Gastroesophageal sphincter (tissue), 4 donors: ENCODE measurements at regions not wholly inside any gene's neighbourhood (a gene's known extent, or its start where the extent isn't known, plus 50 kb on each side); places are given as distances from the start of the nearest gene placed in this dataset.

Experiments used
- ATAC-seq: fragments of 150-250 bp; one replicate; pipeline ENCODE4 v1.9.1; 2016; ENCODE audit warnings: mild to moderate bottlenecking, moderate library complexity
- H3K27ac ChIP-seq, 4 donors: fragments of 200-600 bp; sonication (generic) in 3 of 4; 1 replicate in 3 of 4; 2 replicates in 1 of 4; pipeline ENCODE4 v1.5.1; 2016 to 2019
- H3K27me3 ChIP-seq: fragments of 200-600 bp; sonication (generic); one replicate; pipeline ENCODE4 v1.5.1; 2019
- H3K36me3 ChIP-seq, 2 donors: fragments of 200-600 bp; sonication (generic); one replicate each; pipeline ENCODE4 v1.5.1; 2019; ENCODE audit warnings: control low read depth in 1 of 2
- H3K4me1 ChIP-seq, 3 donors: fragments of 200-600 bp; sonication (generic); 1 replicate in 2 of 3; 2 replicates in 1 of 3; pipeline ENCODE4 v1.5.1; 2016 to 2019; ENCODE audit warnings: control low read depth in 2 of 3
- H3K4me3 ChIP-seq, 2 donors: fragments of 200-600 bp; sonication (generic); one replicate each; pipeline ENCODE4 v1.5.1; 2019; ENCODE audit warnings: mild to moderate bottlenecking in 1 of 2, moderate library complexity in 1 of 2
- H3K9me3 ChIP-seq, 3 donors: fragments of 200-600 bp; sonication (generic); one replicate each; pipeline ENCODE4 v1.5.1; 2017 to 2019; ENCODE audit warnings: control low read depth in 2 of 3
- CTCF ChIP-seq, 4 experiments: fragments of 200-600 bp in 2 of 4; fragments of 450-650 bp in 2 of 4; sonication (generic) in 1 of 4; IDR thresholded peaks; one replicate each; pipeline ENCODE4 v1.5.1; 2017 to 2019; ENCODE audit warnings: antibody characterized with exemption in 4 of 4, mild to moderate bottlenecking in 2 of 4, moderate library complexity in 2 of 4
- EP300 ChIP-seq: sonication (generic); formaldehyde crosslinking; IDR thresholded peaks from one replicate; pipeline ENCODE4 v1.6.1; 2017; ENCODE audit warnings: antibody characterized with exemption, mild to moderate bottlenecking
- POLR2A ChIP-seq, 2 donors: fragments of 450-650 bp; IDR thresholded peaks; one replicate each; pipeline ENCODE4 v1.6.1; 2017; ENCODE audit warnings: antibody characterized with exemption in 2 of 2, mild to moderate bottlenecking in 2 of 2, moderate library complexity in 1 of 2
- POLR2AphosphoS5 ChIP-seq: sonication (generic); formaldehyde crosslinking; IDR thresholded peaks from one replicate; pipeline ENCODE4 v1.6.1; 2017; ENCODE audit warnings: antibody characterized with exemption
- WGBS, 2 donors: methylation state at CpG; one replicate each; pipeline ENCODE4 v1.1.5; 2018; ENCODE audit warnings: low coverage in 1 of 2; 5-methylcytosine and 5-hydroxymethylcytosine counted together

GRCh38 chr9:107717529-107718314 is 228.2 kb upstream of the KLF4 start:
- Histone ChIP-seq H3K4me1 (no peaks in the 10 kb centered on the region), H3K36me3 (no peaks in the 10 kb centered on the region), H3K27ac (no peak overlapping the region), H3K4me3 (no peak overlapping the region), H3K27me3 (no peaks in the 10 kb centered on the region), H3K9me3 (no peaks in the 10 kb centered on the region)
- ATAC-seq: no peak
- no peak for TF ChIP-seq EP300
- TF ChIP-seq POLR2AphosphoS5: no peak
- no peak for TF ChIP-seq CTCF (IDR thresholded peaks at IDR 0.05)
- TF ChIP-seq POLR2A (IDR thresholded peaks at IDR 0.05): no peak
- WGBS, 2 donors: 91 to 92% methylated on average over 8 to 9 of the region's 9 CpGs

GRCh38 chr9:107715740-107716139 is 226.2 kb upstream of the KLF4 start:
- Histone ChIP-seq H3K27ac (no peak overlapping the region), H3K4me1 (no peaks in the 10 kb centered on the region), H3K4me3 (no peak overlapping the region), H3K27me3 (no peaks in the 10 kb centered on the region), H3K9me3 (no peaks in the 10 kb centered on the region), H3K36me3 (no peaks in the 10 kb centered on the region)
- WGBS, 2 donors: 54 to 100% methylated on average over 1 to 3 of the region's 4 CpGs
- no peak for ATAC-seq
- TF ChIP-seq POLR2AphosphoS5: no peak
- no peak for TF ChIP-seq EP300
- no peak for TF ChIP-seq CTCF (IDR thresholded peaks at IDR 0.05)
- no peak for TF ChIP-seq POLR2A (IDR thresholded peaks at IDR 0.05)

GRCh38 chr9:107713470-107713869 is 223.9 kb upstream of the KLF4 start:
- 93 to 100% methylated on average over 2 of the region's 4 CpGs for WGBS, 2 donors

GRCh38 chr9:107712390-107712789 is 222.8 kb upstream of the KLF4 start:
- H3K27ac ChIP-seq: no peak overlapping the region
- H3K27me3 ChIP-seq: no peaks in the 10 kb centered on the region
- H3K36me3 ChIP-seq: no peaks in the 10 kb centered on the region
- H3K4me3 ChIP-seq: no peak overlapping the region
- ATAC-seq: no peak
- H3K4me1 ChIP-seq: no peaks in the 10 kb centered on the region
- no peak for TF ChIP-seq POLR2A (IDR thresholded peaks at IDR 0.05)
- TF ChIP-seq POLR2AphosphoS5: no peak
- no peak for TF ChIP-seq CTCF (IDR thresholded peaks at IDR 0.05)
- no peak for TF ChIP-seq EP300
- WGBS, 2 donors: 75 to 83% methylated on average over 3 of the region's 3 CpGs
- no peaks in the 10 kb centered on the region for H3K9me3 ChIP-seq

More at GRCh38 chr9:107713470-107713869, 223.9 kb upstream of the KLF4 start:
- H3K36me3 ChIP-seq: no peaks in the 10 kb centered on the region
- no peak for ATAC-seq
- no peak overlapping the region for H3K4me3 ChIP-seq
- H3K4me1 ChIP-seq: no peaks in the 10 kb centered on the region
- TF ChIP-seq POLR2A (IDR thresholded peaks at IDR 0.05) (no peak), POLR2AphosphoS5 (no peak), CTCF (IDR thresholded peaks at IDR 0.05) (no peak), EP300 (no peak)
- no peak overlapping the region for H3K27ac ChIP-seq
- no peaks in the 10 kb centered on the region for H3K27me3 ChIP-seq
- H3K9me3 ChIP-seq: no peaks in the 10 kb centered on the region

- H3K9me3 ChIP-seq: no peaks in the 10 kb centered on the region
- H3K4me3 ChIP-seq: no peak overlapping the region
- TF ChIP-seq POLR2A (IDR thresholded peaks at IDR 0.05): no peak
- TF ChIP-seq EP300: no peak
- peak; percentile 3 for TF ChIP-seq POLR2AphosphoS5
- H3K36me3 ChIP-seq: no peaks in the 10 kb centered on the region
- no peak for ATAC-seq
- H3K4me1 ChIP-seq: no peaks in the 10 kb centered on the region
- no peaks in the 10 kb centered on the region for H3K27me3 ChIP-seq
- 37 to 38% methylated on average over 4 to 5 of the region's 6 CpGs for WGBS, 2 donors
- no peak overlapping the region for H3K27ac ChIP-seq
Observed at GRCh38 chr9:107711542-107711941, 222.0 kb upstream of the KLF4 start.
